ENCODE measurements at regions not wholly inside any gene's neighbourhood (a gene's known extent, or its start where the extent isn't known, plus 50 kb on each side); places are given as distances from the start of the nearest gene placed in this dataset.

GRCh38 chr2:126272401-126272800 is 383.6 kb upstream of the GYPC start:
- DNase-seq (ENCODE audit: low read depth, low spot score) (no peak), ATAC-seq (no peak), FAIRE-seq (no peak)
- 53% methylated on average over 3 of the region's 3 CpGs for WGBS (ENCODE audit: insufficient coverage, insufficient replicate concordance, low lambda C conversion rate, missing lambda C conversion rate)
- H3K9ac ChIP-seq (ENCODE audit: control insufficient read depth, insufficient read depth, low read length), result no peak overlapping the region
- no peak overlapping the region for H3K27ac ChIP-seq (ENCODE audit: control insufficient read depth, insufficient read depth)
- H3K4me2 ChIP-seq (ENCODE audit: control insufficient read depth, insufficient read depth), result no peak overlapping the region
- no peaks in the 10 kb centered on the region for H4K20me1 ChIP-seq (ENCODE audit: control insufficient read depth, insufficient read depth)
- ChIA-PET RAD21 (ENCODE audit: unreplicated experiment) (no interaction called here), CTCF (interaction anchor here (1.0 to 1.4 kb wide), 2 partner anchors 9 to 15 kb away, joined by 3 read pairs; no protein-coding TSS in a partner anchor), SMC1A (ENCODE audit: uncharacterized antibody, unreplicated experiment) (no interaction called here), POLR2A (no interaction called here)
- H3K79me2 ChIP-seq (ENCODE audit: control insufficient read depth, insufficient read depth, low read length), result no peaks in the 10 kb centered on the region
- in situ Hi-C loops (cut with MboI), result no loop called here
- BruUV-seq (replicated peaks), result no TSS peak
- H3K4me3 ChIP-seq, result no peak overlapping the region
- no peaks in the 10 kb centered on the region for H3K27me3 ChIP-seq (replicated peaks in 1 of 2; ENCODE audit: control insufficient read depth in 2 of 2, insufficient read depth in 2 of 2, low read length in 1 of 2)
- H3K9me3 ChIP-seq (replicated peaks; ENCODE audit: control insufficient read depth, insufficient read depth, low read length), result no peaks in the 10 kb centered on the region
- H2AFZ ChIP-seq (ENCODE audit: control insufficient read depth, low read depth, low read length), result no peak overlapping the region
- H3K36me3 ChIP-seq (ENCODE audit: control insufficient read depth in 2 of 2, insufficient read depth in 2 of 2, low read length in 1 of 2), result no peaks in the 10 kb centered on the region
- intact Hi-C loops (cut with micrococcal nuclease; ENCODE audit: unreplicated experiment), result no loop called here
- H3K4me1 ChIP-seq (ENCODE audit: control insufficient read depth, insufficient read depth, low read length), result no peaks in the 10 kb centered on the region
- TF ChIP-seq POU2F2 (IDR thresholded peaks at IDR 0.05; ENCODE audit: borderline replicate concordance, low read depth, low read length) (no peak), PAX8 (IDR thresholded peaks at IDR 0.05) (no peak), WRNIP1 (IDR thresholded peaks at IDR 0.05; ENCODE audit: borderline replicate concordance, low read depth, low read length) (no peak), EED (IDR thresholded peaks at IDR 0.05; ENCODE audit: low read depth) (no peak), PRDM15 (CRISPR knock-in tag; IDR thresholded peaks at IDR 0.05) (no peak), ATF2 (IDR thresholded peaks at IDR 0.05; ENCODE audit: low read length) (no peak), ZNF687 (IDR thresholded peaks at IDR 0.05) (no peak), FOXM1 (IDR thresholded peaks at IDR 0.05; ENCODE audit: low read depth, low read length) (no peak), POLR2AphosphoS5 (IDR thresholded peaks at IDR 0.05; ENCODE audit: low read length) (no peak), USF2 (IDR thresholded peaks at IDR 0.05; ENCODE audit: borderline replicate concordance, low read depth, low read length) (no peak), RAD51 (IDR thresholded peaks at IDR 0.05) (no peak), SIN3A (IDR thresholded peaks at IDR 0.05; ENCODE audit: low read depth, low read length) (no peak), CBX3 (IDR thresholded peaks at IDR 0.05; ENCODE audit: borderline replicate concordance, low read depth) (no peak), MEF2B (IDR thresholded peaks at IDR 0.05; ENCODE audit: partially characterized antibody, poor library complexity, severe bottlenecking) (no peak)

Measured in GM12878 (cell line).